Ishikawa (cell line): ENCODE measurements at regions not wholly inside any gene's neighbourhood (a gene's known extent, or its start where the extent isn't known, plus 50 kb on each side); places are given as distances from the start of the nearest gene placed in this dataset.

Experiments
- CEBPB ChIP-seq: IDR thresholded peaks from 2 replicates; pipeline ENCODE4 v1.6.1; 2012
- CREB1 ChIP-seq: IDR thresholded peaks from 2 replicates; pipeline ENCODE4 v1.6.1; 2012; ENCODE audit warnings: low read depth
- EGR1 ChIP-seq: IDR thresholded peaks from 2 replicates; pipeline ENCODE4 v1.6.1; 2012
- EP300 ChIP-seq: IDR thresholded peaks from 2 replicates; pipeline ENCODE4 v1.6.1; 2012; ENCODE audit warnings: borderline replicate concordance
- FOXM1 ChIP-seq: IDR thresholded peaks from 2 replicates; pipeline ENCODE4 v1.6.1; 2012; ENCODE audit warnings: low read depth, borderline replicate concordance
- MAX ChIP-seq: IDR thresholded peaks from 2 replicates; pipeline ENCODE4 v1.6.1; 2012
- NFIC ChIP-seq: IDR thresholded peaks from 2 replicates; pipeline ENCODE4 v1.6.1; 2012
- RAD21 ChIP-seq: IDR thresholded peaks from 2 replicates; pipeline ENCODE4 v1.6.1; 2012; ENCODE audit warnings: low read depth
- REST ChIP-seq: IDR thresholded peaks from 2 replicates; pipeline ENCODE4 v1.6.1; 2012; ENCODE audit warnings: low read depth, mild to moderate bottlenecking
- TAF1 ChIP-seq: IDR thresholded peaks from 2 replicates; pipeline ENCODE4 v1.6.1; 2012; ENCODE audit warnings: low read depth, mild to moderate bottlenecking
- TCF12 ChIP-seq: IDR thresholded peaks from 2 replicates; pipeline ENCODE4 v1.6.1; 2012; ENCODE audit warnings: low read depth
- TEAD4 ChIP-seq: IDR thresholded peaks from 2 replicates; pipeline ENCODE4 v1.6.1; 2012
- USF1 ChIP-seq: IDR thresholded peaks from 2 replicates; pipeline ENCODE4 v1.6.1; 2012
- YY1 ChIP-seq: IDR thresholded peaks from 2 replicates; pipeline ENCODE4 v1.6.1; 2012; ENCODE audit warnings: low read depth
- ZBTB7A ChIP-seq: IDR thresholded peaks from 2 replicates; pipeline ENCODE4 v1.6.1; 2012; ENCODE audit warnings: low read depth

- TF ChIP-seq RAD21 (no peak), TAF1 (no peak), YY1 (no peak), EGR1 (no peak), NFIC (no peak), TCF12 (no peak), TEAD4 (no peak), REST (no peak), ZBTB7A (no peak), FOXM1 (no peak), EP300 (no peak)
Observed at GRCh38 chr18:69175681-69176080, 225.0 kb upstream of the DOK6 start.

GRCh38 chr18:69176741-69177140 lies 223.9 kb upstream of the DOK6 start:
- no peak for TF ChIP-seq REST
- no peak for TF ChIP-seq EP300
- no peak for TF ChIP-seq TEAD4
- TF ChIP-seq EGR1: no peak
- no peak for TF ChIP-seq FOXM1
- no peak for TF ChIP-seq TCF12
- TF ChIP-seq RAD21: no peak
- TF ChIP-seq ZBTB7A: no peak
- TF ChIP-seq CREB1: no peak
- TF ChIP-seq MAX: no peak
- no peak for TF ChIP-seq CEBPB
- TF ChIP-seq TAF1: no peak
- no peak for TF ChIP-seq YY1

- no peak for TF ChIP-seq EGR1
- TF ChIP-seq CEBPB: no peak
- TF ChIP-seq TEAD4: no peak
- TF ChIP-seq FOXM1: no peak
- TF ChIP-seq RAD21: no peak
- TF ChIP-seq TAF1: no peak
Observed at GRCh38 chr18:69177702-69178101, 223.0 kb upstream of the DOK6 start.

- no peak for TF ChIP-seq REST
- TF ChIP-seq ZBTB7A: no peak
- TF ChIP-seq RAD21: no peak
- no peak for TF ChIP-seq USF1
- no peak for TF ChIP-seq EGR1
- no peak for TF ChIP-seq CEBPB
- TF ChIP-seq EP300: no peak
- no peak for TF ChIP-seq TEAD4
- TF ChIP-seq NFIC: no peak
- TF ChIP-seq TCF12: no peak
- TF ChIP-seq MAX: no peak
- no peak for TF ChIP-seq FOXM1
- TF ChIP-seq CREB1: no peak
- no peak for TF ChIP-seq TAF1
- no peak for TF ChIP-seq YY1
Observed at GRCh38 chr18:69186162-69186561, 214.5 kb upstream of the DOK6 start.

GRCh38 chr18:69196336-69196735 lies 204.4 kb upstream of the DOK6 start:
- TF ChIP-seq EGR1: no peak

- TF ChIP-seq ZBTB7A (no peak), CEBPB (no peak), YY1 (no peak), REST (no peak), FOXM1 (no peak), TAF1 (no peak), NFIC (no peak), MAX (no peak), EGR1 (no peak), EP300 (no peak), TEAD4 (no peak), USF1 (no peak)
Observed at GRCh38 chr18:69205925-69206324, 194.8 kb upstream of the DOK6 start.
